ENCODE measurements at regions not wholly inside any gene's neighbourhood (a gene's known extent, or its start where the extent isn't known, plus 50 kb on each side); places are given as distances from the start of the nearest gene placed in this dataset.

GRCh38 chr3:148147903-148148302 is 549.8 kb upstream of the AGTR1 start:
- TF ChIP-seq CTCF (IDR thresholded peaks at IDR 0.05 in 8 of 11, conservative IDR thresholded peaks at IDR 0.05 in 3 of 11) (no peak), POLR2AphosphoS5 (IDR thresholded peaks at IDR 0.05) (no peak)
